GM10248 (cell line): ENCODE measurements at regions not wholly inside any gene's neighbourhood (a gene's known extent, or its start where the extent isn't known, plus 50 kb on each side); places are given as distances from the start of the nearest gene placed in this dataset.

Experiments
- CTCF ChIA-PET: fragments of 300-600 bp; sonication (Branson Sonifier 250); formaldehyde crosslinking; extraction: SDS; loops from one replicate; lab custom pipeline; 2021; ENCODE audit warnings: antibody characterized with exemption; lab: Yijun Ruan, JAX
- POLR2A ChIA-PET: fragments of 350-650 bp; sonication (Branson Sonifier 250); formaldehyde crosslinking; extraction: SDS; loops from one replicate; lab custom pipeline; 2020; ENCODE audit warnings: antibody characterized with exemption; lab: Yijun Ruan, JAX
- DNase-seq: peaks from one replicate; pipeline ENCODE4 v3.0.0; 2012; ENCODE audit errors: extremely low spot score
- CTCF ChIP-seq: IDR thresholded peaks from 2 replicates; pipeline ENCODE4 v1.5.1; 2012; ENCODE audit warnings: mild to moderate bottlenecking, low read depth; ENCODE audit errors: extremely low read depth, missing control alignments, control extremely low read depth

- DNase-seq = no peak
- ChIA-PET CTCF (interaction anchor here (1.2 kb wide), 1 partner anchor 12 kb away, joined by 3 read pairs; no protein-coding TSS in a partner anchor), POLR2A (no interaction called here)
- no peak for TF ChIP-seq CTCF
Measured at GRCh38 chr5:51172903-51173626, 210.2 kb upstream of the ISL1 start.

GRCh38 chr5:51181208-51181894 is 201.9 kb upstream of the ISL1 start:
- TF ChIP-seq CTCF = no peak
- ChIA-PET CTCF (interaction anchor here (1.3 to 1.7 kb wide), 3 partner anchors 12 to 30 kb away, joined by 3 read pairs; no protein-coding TSS in a partner anchor), POLR2A (no interaction called here)
- DNase-seq = no peak

GRCh38 chr5:51185850-51186329 is 197.4 kb upstream of the ISL1 start:
- ChIA-PET CTCF (no interaction called here), POLR2A (no interaction called here)
- no peak for TF ChIP-seq CTCF
- no peak for DNase-seq

GRCh38 chr5:51188001-51188591 is 195.2 kb upstream of the ISL1 start:
- no peak for DNase-seq
- no peak for TF ChIP-seq CTCF
- ChIA-PET POLR2A (no interaction called here), CTCF (no interaction called here)

GRCh38 chr5:51194671-51195070 is 188.6 kb upstream of the ISL1 start:
- CTCF ChIA-PET = interaction anchor here (0.7 kb wide), 1 partner anchor 12 kb away, joined by 3 read pairs; no protein-coding TSS in a partner anchor

More at GRCh38 chr5:51194671-51195070, 188.6 kb upstream of the ISL1 start:
- no peak for TF ChIP-seq CTCF
- POLR2A ChIA-PET = no interaction called here
- no peak for DNase-seq
